ENCODE measurements at regions not wholly inside any gene's neighbourhood (a gene's known extent, or its start where the extent isn't known, plus 50 kb on each side); places are given as distances from the start of the nearest gene placed in this dataset.

DNA sequence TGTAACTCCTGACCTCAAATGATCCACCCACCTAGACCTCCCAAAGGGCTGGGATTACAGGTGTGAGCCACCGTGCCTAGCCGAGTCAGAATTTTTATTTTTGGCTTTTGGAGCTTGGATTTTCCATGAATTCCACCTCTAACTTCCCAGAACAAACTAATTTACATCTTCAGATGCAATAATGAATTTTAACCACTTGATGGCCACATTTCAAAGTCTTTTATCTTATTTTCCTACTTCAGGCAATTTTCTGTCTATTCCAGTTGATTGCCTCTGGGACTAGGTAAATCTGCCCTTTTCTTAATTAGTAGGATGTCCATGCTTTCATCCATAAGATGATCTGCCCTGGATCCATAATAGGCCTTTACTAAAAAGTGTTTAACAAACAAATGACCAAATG lies 156.4 kb upstream of the ANKFN1 start (continued):
- TF ChIP-seq GTF2F1 (IDR thresholded peaks at IDR 0.05; ENCODE audit: borderline replicate concordance, low read depth, low read length) = no peak
- TF ChIP-seq, protein P1, sequence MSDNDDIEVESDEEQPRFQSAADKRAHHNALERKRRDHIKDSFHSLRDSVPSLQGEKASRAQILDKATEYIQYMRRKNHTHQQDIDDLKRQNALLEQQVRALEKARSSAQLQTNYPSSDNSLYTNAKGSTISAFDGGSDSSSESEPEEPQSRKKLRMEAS (IDR thresholded peaks at IDR 0.05) = no peak
